GM23248 (cell line): ENCODE measurements at regions not wholly inside any gene's neighbourhood (a gene's known extent, or its start where the extent isn't known, plus 50 kb on each side); places are given as distances from the start of the nearest gene placed in this dataset.

Experiments
- EZH2 ChIP-seq: fragments of 200-600 bp; sonication (generic); IDR thresholded peaks from 2 replicates; pipeline ENCODE4 v1.6.1; 2018; ENCODE audit warnings: antibody characterized with exemption, mild to moderate bottlenecking; ENCODE audit not compliant: insufficient read depth, poor library complexity, severe bottlenecking
- EZH2phosphoT487 ChIP-seq: fragments of 200-600 bp; sonication (generic); IDR thresholded peaks from 2 replicates; pipeline ENCODE4 v1.6.1; 2018; ENCODE audit warnings: antibody characterized with exemption, moderate library complexity, mild to moderate bottlenecking, low read depth; ENCODE audit not compliant: insufficient read depth

- no peak for TF ChIP-seq EZH2
- no peak for TF ChIP-seq EZH2phosphoT487
These were observed 87.4 kb upstream of the TENM3 start for GRCh38 chr4:182155806-182156205.
